Naive thymus-derived CD4-positive, alpha-beta T cell (primary cell): ENCODE measurements at regions not wholly inside any gene's neighbourhood (a gene's known extent, or its start where the extent isn't known, plus 50 kb on each side); places are given as distances from the start of the nearest gene placed in this dataset.
"Not testable (repeated sequence)": the region's sequence is repeated elsewhere in the genome, so short reads cannot be mapped to it uniquely, and the experiment has no call there.

Experiments used
- ATAC-seq: fragments of 150-1000 bp; cut with Tn5 transposase; 2 replicates; pipeline ENCODE4 v1.10.0; 2021; ENCODE audit warnings: mild to moderate bottlenecking, moderate library complexity
- CTCF ChIA-PET: fragments of 350-600 bp; sonication (Branson Sonifier 250); formaldehyde crosslinking; loops from one replicate; lab custom pipeline; 2021; ENCODE audit warnings: antibody characterized with exemption; lab: Charles Lee
- POLR2A ChIA-PET: fragments of 350-600 bp; sonication (Branson Sonifier 250); formaldehyde crosslinking; loops from one replicate; lab custom pipeline; 2021; ENCODE audit warnings: antibody characterized with exemption, inconsistent platforms; lab: Charles Lee
- DNase-seq, 9 donors: peaks; one replicate each; pipeline versions ENCODE4 v3.0.0 to v3.0.0-alpha.2; 2020 to 2022; ENCODE audit warnings: mixed read lengths in 1 of 9
- H3K27ac ChIP-seq: one replicate; pipeline ENCODE4 v1.7.0; 2013; ENCODE audit warnings: mild to moderate bottlenecking, low read depth, low read length, moderate library complexity
- H3K27me3 ChIP-seq, 2 donors: one replicate each; pipeline ENCODE4 v1.7.0; 2013; ENCODE audit warnings: low read length in 2 of 2, mild to moderate bottlenecking in 2 of 2, moderate library complexity in 2 of 2; ENCODE audit not compliant: control insufficient read depth in 2 of 2, insufficient read depth in 2 of 2
- H3K36me3 ChIP-seq, 3 experiments: 1 replicate in 2 of 3; 2 replicates in 1 of 3; pipeline ENCODE4 v1.7.0; 2013; ENCODE audit warnings: low read length in 3 of 3, mild to moderate bottlenecking in 3 of 3, moderate library complexity in 1 of 3; ENCODE audit not compliant: insufficient read depth in 3 of 3, control insufficient read depth in 2 of 3
- H3K4me1 ChIP-seq, 2 donors: one replicate each; pipeline ENCODE4 v1.7.0; 2013; ENCODE audit warnings: low read length in 2 of 2, mild to moderate bottlenecking in 2 of 2, moderate library complexity in 1 of 2; ENCODE audit not compliant: control insufficient read depth in 2 of 2, insufficient read depth in 2 of 2
- H3K4me3 ChIP-seq: 2 replicates; pipeline ENCODE4 v1.7.0; 2013; ENCODE audit warnings: mild to moderate bottlenecking, low read length
- H3K9me3 ChIP-seq, 3 experiments: 1 replicate in 2 of 3; 2 replicates in 1 of 3; pipeline ENCODE4 v1.7.0; 2013; ENCODE audit warnings: low read length in 3 of 3; ENCODE audit not compliant: control insufficient read depth in 2 of 3
- H3K27ac Mint-ChIP-seq, 9 donors: one replicate each; pipeline ENCODE4 v1.8.0; 2020 to 2022; ENCODE audit warnings: mixed read lengths in 9 of 9, mild to moderate bottlenecking in 8 of 9, moderate library complexity in 5 of 9, inconsistent platforms in 2 of 9
- H3K27me3 Mint-ChIP-seq, 5 donors: one replicate each; pipeline ENCODE4 v1.8.0; 2021 to 2022; ENCODE audit warnings: mixed read lengths in 5 of 5, mild to moderate bottlenecking in 1 of 5
- H3K36me3 Mint-ChIP-seq, 5 donors: one replicate each; pipeline ENCODE4 v1.8.0; 2020 to 2022; ENCODE audit warnings: mixed read lengths in 5 of 5, mild to moderate bottlenecking in 3 of 5, inconsistent platforms in 1 of 5
- H3K4me1 Mint-ChIP-seq, 7 donors: one replicate each; pipeline ENCODE4 v1.8.0; 2020 to 2022; ENCODE audit warnings: mixed read lengths in 7 of 7, mild to moderate bottlenecking in 3 of 7, inconsistent platforms in 1 of 7
- H3K4me3 Mint-ChIP-seq, 10 donors: one replicate each; pipeline ENCODE4 v1.8.0; 2020 to 2022; ENCODE audit warnings: mild to moderate bottlenecking in 10 of 10, mixed read lengths in 10 of 10, moderate library complexity in 6 of 10, inconsistent platforms in 2 of 10
- H3K9me3 Mint-ChIP-seq, 11 donors: one replicate each; pipeline ENCODE4 v1.8.0; 2020 to 2022; ENCODE audit warnings: mixed read lengths in 11 of 11, mild to moderate bottlenecking in 4 of 11, inconsistent platforms in 1 of 11, moderate library complexity in 1 of 11
- intact Hi-C, 2 donors: fragments of 100-400 bp; cut with micrococcal nuclease; formaldehyde crosslinking; loops; one replicate each; pipeline ENCODE4 v1.15.1; 2023

DNA sequence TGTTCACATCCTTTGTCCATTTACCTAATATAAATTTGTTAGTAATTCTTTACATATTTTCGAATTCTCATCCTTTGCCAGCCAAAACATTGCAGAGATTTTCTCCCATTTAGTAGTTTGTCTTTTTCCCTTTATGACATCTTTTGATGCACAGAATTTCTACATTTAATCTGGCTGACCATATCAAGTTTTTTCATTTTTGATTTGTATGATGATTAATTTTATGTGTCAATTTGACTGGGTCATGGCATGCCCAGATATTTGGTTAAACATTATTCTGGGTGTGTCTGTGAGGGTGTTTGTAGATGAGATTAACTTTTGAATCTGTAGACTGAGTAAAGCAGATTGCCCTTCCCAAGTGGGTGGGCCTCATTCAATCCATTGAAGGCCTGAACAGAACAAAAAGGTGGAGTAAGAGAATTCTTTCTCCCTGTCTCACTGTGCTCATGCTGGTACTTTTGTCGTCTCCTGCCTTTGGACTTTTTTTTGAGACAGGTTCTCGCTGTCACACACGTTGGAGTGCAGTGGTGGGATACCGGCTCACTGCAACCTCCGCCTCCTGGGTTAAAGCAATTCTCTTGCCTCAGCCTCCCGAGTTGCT lies 72.1 kb upstream of the EPB41L1 start:
- Histone ChIP-seq H3K4me3 (no peak overlapping the region), H3K36me3 (no peaks in the 10 kb centered on the region), H3K27ac (no peak overlapping the region), H3K9me3 (no peaks in the 10 kb centered on the region), H3K4me1 (no peaks in the 10 kb centered on the region), H3K27me3 (no peaks in the 10 kb centered on the region)
- Mint-ChIP-seq H3K27me3 (peaks cover 5 to 29% (median 16%) of the 10 kb centered on the region in 5 donors), H3K27ac (no peak overlapping the region), H3K4me3 (no peak overlapping the region), H3K36me3 (peaks cover 0 to 4% (median 0%) of the 10 kb centered on the region in 5 donors), H3K9me3 (peaks cover 0 to 5% (median 0%) of the 10 kb centered on the region in 11 donors), H3K4me1 (peaks cover 0 to 4% (median 0%) of the 10 kb centered on the region in 7 donors)
- intact Hi-C loops: no loop called here
- POLR2A ChIA-PET: no interaction called here
- no peak for ATAC-seq
- no peak for DNase-seq
- CTCF ChIA-PET: no interaction called here

DNA sequence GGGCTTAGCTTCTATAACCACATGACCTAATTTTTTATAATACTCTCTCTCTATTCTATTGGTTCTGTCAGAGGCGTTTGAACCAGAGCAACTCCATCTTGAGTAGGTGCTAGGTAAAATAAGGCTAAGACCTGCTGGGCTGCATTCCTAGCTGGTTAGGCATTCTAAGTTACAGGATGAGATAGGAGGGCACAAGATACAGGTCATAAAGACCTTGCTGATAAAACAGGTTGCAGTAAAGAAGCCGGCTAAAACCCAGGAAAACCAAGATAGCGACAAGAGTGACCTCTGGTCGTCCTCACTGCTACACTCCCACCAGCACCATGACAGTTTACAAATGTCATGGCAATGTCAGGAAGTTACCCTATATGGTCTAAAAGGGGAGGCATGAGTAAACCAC lies 71.3 kb upstream of the EPB41L1 start:
- H3K27ac Mint-ChIP-seq, H3K36me3 Mint-ChIP-seq, intact Hi-C loops: not testable (repeated sequence)

DNA sequence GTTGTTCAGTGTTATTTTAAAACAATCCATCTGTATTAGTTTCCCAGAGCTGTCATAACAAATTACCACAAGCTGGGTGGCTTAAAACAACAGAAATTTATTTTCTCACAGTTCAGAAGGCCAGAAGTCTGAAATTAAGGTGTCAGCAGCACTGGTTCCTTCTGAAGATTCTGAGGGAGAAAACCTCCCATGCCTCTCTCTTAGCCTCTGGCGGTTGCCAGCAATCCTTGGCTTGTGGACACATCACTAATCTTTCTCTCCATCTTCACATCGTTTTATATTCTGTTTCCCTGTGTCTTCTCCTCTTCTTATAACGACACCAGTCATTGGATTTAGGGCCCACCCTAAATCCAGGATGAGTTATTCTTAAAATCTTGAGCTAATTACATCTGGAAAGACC lies 70.2 kb upstream of the EPB41L1 start:
- no peak overlapping the region for H3K27ac Mint-ChIP-seq
- POLR2A ChIA-PET: no interaction called here
- H3K27ac ChIP-seq: no peak overlapping the region
- intact Hi-C loops: no loop called here
- peaks cover 0 to 4% (median 3%) of the 10 kb centered on the region in 5 donors for H3K36me3 Mint-ChIP-seq
- H3K4me3 Mint-ChIP-seq: no peak overlapping the region
- DNase-seq: no peak
- H3K4me1 ChIP-seq: no peaks in the 10 kb centered on the region
- no peaks in the 10 kb centered on the region for H3K36me3 ChIP-seq
- peaks cover 0 to 4% (median 0%) of the 10 kb centered on the region in 7 donors for H3K4me1 Mint-ChIP-seq
- H3K9me3 ChIP-seq: no peaks in the 10 kb centered on the region
- ATAC-seq: no peak
- peaks cover 0 to 5% (median 0%) of the 10 kb centered on the region in 11 donors for H3K9me3 Mint-ChIP-seq
- peaks cover 10 to 32% (median 16%) of the 10 kb centered on the region in 5 donors for H3K27me3 Mint-ChIP-seq
- no peaks in the 10 kb centered on the region for H3K27me3 ChIP-seq
- no peak overlapping the region for H3K4me3 ChIP-seq
- CTCF ChIA-PET: no interaction called here

More for the DNA sequence above, 71.3 kb upstream of the EPB41L1 start:
- CTCF ChIA-PET, H3K4me3 Mint-ChIP-seq, H3K36me3 ChIP-seq, H3K9me3 Mint-ChIP-seq, POLR2A ChIA-PET, H3K4me1 ChIP-seq, DNase-seq, H3K27ac ChIP-seq, H3K27me3 ChIP-seq, H3K4me1 Mint-ChIP-seq, H3K4me3 ChIP-seq, ATAC-seq, H3K9me3 ChIP-seq: not testable (repeated sequence)
- peaks cover 10 to 28% (median 18%) of the 10 kb centered on the region in 5 donors for H3K27me3 Mint-ChIP-seq

DNA sequence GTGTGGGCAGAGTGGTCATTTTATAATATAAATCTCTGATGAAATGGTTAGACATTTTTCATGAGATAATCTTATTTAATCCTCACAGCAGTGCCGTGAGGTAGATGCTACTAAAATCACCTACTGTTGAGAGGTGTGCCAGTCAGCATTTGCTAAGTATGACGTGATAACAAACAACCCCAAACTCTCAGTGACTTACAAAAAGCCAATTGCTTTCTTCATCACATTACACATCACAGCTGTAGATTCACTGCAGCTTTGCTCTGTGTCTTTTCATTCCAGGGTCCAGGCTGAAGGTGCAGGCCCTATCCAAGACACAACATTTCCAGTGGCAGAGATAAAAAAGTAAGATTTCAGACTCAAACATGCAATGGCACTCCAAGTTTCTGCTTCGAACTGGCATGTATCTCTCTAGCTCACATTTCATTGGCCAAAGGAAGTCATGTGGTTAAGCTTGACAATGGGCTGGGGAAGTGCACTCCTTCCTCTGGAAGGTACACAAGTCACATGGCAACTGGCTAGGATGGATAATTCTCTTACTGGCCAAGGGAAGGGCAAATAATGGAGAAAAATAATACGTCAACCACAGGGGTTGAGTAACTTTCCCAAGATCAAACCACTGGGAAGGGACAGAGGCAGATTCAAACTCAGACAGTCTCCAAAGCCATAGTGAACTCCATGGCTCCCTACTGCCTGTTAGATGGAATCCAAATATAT lies 69.5 kb upstream of the EPB41L1 start:
- H3K36me3 Mint-ChIP-seq: peaks cover 0 to 4% (median 3%) of the 10 kb centered on the region in 5 donors
- Histone ChIP-seq H3K9me3 (no peaks in the 10 kb centered on the region), H3K27ac (no peak overlapping the region), H3K27me3 (no peaks in the 10 kb centered on the region), H3K4me1 (no peaks in the 10 kb centered on the region), H3K4me3 (no peak overlapping the region), H3K36me3 (no peaks in the 10 kb centered on the region)
- no peak for DNase-seq
- no peak overlapping the region for H3K4me3 Mint-ChIP-seq
- H3K4me1 Mint-ChIP-seq: no peaks in the 10 kb centered on the region
- intact Hi-C loops: no loop called here
- H3K27ac Mint-ChIP-seq: no peak overlapping the region
- ATAC-seq: no peak
- ChIA-PET CTCF (no interaction called here), POLR2A (no interaction called here)
- H3K9me3 Mint-ChIP-seq: peaks cover 0 to 5% (median 0%) of the 10 kb centered on the region in 11 donors
- H3K27me3 Mint-ChIP-seq: peaks cover 15 to 33% (median 23%) of the 10 kb centered on the region in 5 donors

DNA sequence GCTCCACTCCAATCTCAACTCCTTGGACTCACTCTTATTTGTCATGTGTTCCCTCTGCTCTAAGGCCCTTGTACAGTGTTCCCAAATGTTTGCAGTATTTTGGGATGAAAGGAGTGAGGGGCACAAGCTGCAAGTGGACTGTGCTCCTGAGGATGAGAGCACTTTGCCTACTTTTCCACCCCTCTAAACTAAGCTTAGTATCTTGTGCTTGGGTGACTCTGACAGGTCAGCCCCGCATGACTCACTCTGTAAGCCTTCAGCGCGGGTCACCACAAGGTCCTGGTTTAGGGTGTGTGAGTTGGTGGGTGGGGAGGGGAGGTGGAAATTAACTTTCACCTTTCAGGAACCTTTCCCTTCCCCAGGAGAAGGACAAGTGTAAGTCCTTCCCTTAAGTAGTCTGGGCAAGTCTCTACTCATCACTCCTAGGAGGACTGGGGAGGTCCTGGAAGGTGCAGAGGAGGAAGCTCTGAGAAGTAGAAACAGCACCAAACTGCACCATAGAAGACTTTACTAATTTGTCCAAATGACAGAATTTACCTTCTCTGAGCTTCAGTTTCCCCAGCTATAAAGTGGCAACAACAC lies 68.8 kb upstream of the EPB41L1 start:
- POLR2A ChIA-PET: no interaction called here
- peaks cover 0 to under 1% of the 10 kb centered on the region in 2 donors for H3K27me3 ChIP-seq
- ATAC-seq (peak; percentile 50), DNase-seq (no peak)
- H3K4me3 Mint-ChIP-seq: no peak overlapping the region
- no peak overlapping the region for H3K27ac ChIP-seq
- H3K27ac Mint-ChIP-seq: no peak overlapping the region
- H3K4me3 ChIP-seq: no peak overlapping the region
- peaks cover 0 to 4% (median 3%) of the 10 kb centered on the region in 5 donors for H3K36me3 Mint-ChIP-seq
- peaks cover 22 to 39% (median 29%) of the 10 kb centered on the region in 5 donors for H3K27me3 Mint-ChIP-seq
- H3K36me3 ChIP-seq: no peaks in the 10 kb centered on the region
- no peaks in the 10 kb centered on the region for H3K9me3 ChIP-seq
- no peaks in the 10 kb centered on the region for H3K4me1 Mint-ChIP-seq
- CTCF ChIA-PET: no interaction called here
- H3K9me3 Mint-ChIP-seq: peaks cover 0 to 5% (median 0%) of the 10 kb centered on the region in 11 donors
- intact Hi-C loops: no loop called here
- no peaks in the 10 kb centered on the region for H3K4me1 ChIP-seq

DNA sequence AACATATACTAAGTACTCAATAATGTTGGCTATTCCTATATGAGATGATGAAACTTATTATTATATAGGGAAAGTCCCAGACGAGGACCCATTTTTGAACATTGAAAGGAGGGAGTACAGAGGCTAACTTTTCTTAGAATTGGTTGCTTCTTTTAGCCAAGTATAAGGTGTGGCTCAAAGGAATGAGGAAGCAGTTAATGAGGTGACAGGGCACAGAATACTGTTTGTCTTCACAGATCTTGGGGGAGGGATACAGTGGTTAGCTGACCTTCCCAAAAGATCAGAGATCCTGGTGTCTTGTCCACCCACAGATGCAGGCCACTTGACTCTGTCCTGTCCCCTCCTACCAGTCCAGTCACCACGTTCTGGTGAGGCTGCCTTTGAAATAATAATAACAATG lies 67.8 kb upstream of the EPB41L1 start:
- H3K27ac ChIP-seq: no peak overlapping the region
- no peak for ATAC-seq
- peaks cover under 1% of the 10 kb centered on the region in 2 donors for H3K4me1 ChIP-seq
- no peaks in the 10 kb centered on the region for H3K36me3 ChIP-seq
- H3K4me3 ChIP-seq: no peak overlapping the region
- Mint-ChIP-seq H3K27me3 (peaks cover 32 to 49% (median 39%) of the 10 kb centered on the region in 5 donors), H3K36me3 (peaks cover 0 to 9% (median 4%) of the 10 kb centered on the region in 5 donors), H3K4me1 (peaks cover 0 to 5% (median 0%) of the 10 kb centered on the region in 7 donors), H3K9me3 (peaks cover 0 to 5% (median 0%) of the 10 kb centered on the region in 11 donors), H3K4me3 (no peak overlapping the region), H3K27ac (no peak overlapping the region)
- CTCF ChIA-PET: no interaction called here
- no peaks in the 10 kb centered on the region for H3K9me3 ChIP-seq
- POLR2A ChIA-PET: no interaction called here
- no peak for DNase-seq
- intact Hi-C loops: no loop called here
- H3K27me3 ChIP-seq: peaks cover 4 to 7% of the 10 kb centered on the region in 2 donors
